Ovary (tissue), 3 donors: ENCODE measurements at regions not wholly inside any gene's neighbourhood (a gene's known extent, or its start where the extent isn't known, plus 50 kb on each side); places are given as distances from the start of the nearest gene placed in this dataset.

Experiments
- EP300 ChIP-seq: sonication (generic); formaldehyde crosslinking; IDR thresholded peaks from one replicate; pipeline ENCODE4 v1.6.1; 2017; ENCODE audit warnings: antibody characterized with exemption
- POLR2A ChIP-seq: fragments of 450-650 bp; IDR thresholded peaks from one replicate; pipeline ENCODE4 v1.6.1; 2017; ENCODE audit warnings: antibody characterized with exemption, mild to moderate bottlenecking, moderate library complexity
- TF ChIP-seq, protein P1 (sequence below), 3 donors: fragments of 450-650 bp in 2 of 3; fragments of 200-600 bp in 1 of 3; IDR thresholded peaks; one replicate each; pipeline versions ENCODE4 v1.5.1 to v1.8.0; 2016 to 2022; ENCODE audit warnings: antibody characterized with exemption in 3 of 3, mild to moderate bottlenecking in 1 of 3
- donor health status: DM: no; HTN: no; CAD: no.

DNA sequence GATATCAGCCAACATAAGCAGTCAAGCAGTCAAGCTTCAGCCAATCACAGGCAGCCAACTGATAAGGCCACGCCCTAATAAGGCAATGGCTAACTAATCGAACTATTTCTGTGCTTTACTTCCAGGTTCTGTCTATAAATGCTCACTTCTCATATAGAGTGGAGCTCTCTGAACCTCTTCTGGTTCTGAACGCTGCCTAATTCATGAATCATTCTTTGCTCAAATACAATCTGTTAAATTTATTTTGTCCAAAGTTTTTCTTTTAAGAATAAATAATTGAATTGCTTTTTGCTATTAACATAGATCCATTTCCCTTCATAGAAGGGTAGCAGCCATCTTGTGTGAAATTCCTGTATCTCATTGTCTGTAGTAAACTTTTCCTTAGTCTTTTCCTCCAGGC, 97.9 kb upstream of the TMEM72 start:
- TF ChIP-seq POLR2A, result no peak
- TF ChIP-seq, protein P1, sequence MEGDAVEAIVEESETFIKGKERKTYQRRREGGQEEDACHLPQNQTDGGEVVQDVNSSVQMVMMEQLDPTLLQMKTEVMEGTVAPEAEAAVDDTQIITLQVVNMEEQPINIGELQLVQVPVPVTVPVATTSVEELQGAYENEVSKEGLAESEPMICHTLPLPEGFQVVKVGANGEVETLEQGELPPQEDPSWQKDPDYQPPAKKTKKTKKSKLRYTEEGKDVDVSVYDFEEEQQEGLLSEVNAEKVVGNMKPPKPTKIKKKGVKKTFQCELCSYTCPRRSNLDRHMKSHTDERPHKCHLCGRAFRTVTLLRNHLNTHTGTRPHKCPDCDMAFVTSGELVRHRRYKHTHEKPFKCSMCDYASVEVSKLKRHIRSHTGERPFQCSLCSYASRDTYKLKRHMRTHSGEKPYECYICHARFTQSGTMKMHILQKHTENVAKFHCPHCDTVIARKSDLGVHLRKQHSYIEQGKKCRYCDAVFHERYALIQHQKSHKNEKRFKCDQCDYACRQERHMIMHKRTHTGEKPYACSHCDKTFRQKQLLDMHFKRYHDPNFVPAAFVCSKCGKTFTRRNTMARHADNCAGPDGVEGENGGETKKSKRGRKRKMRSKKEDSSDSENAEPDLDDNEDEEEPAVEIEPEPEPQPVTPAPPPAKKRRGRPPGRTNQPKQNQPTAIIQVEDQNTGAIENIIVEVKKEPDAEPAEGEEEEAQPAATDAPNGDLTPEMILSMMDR (IDR thresholded peaks at IDR 0.05), result no peak
- no peak for TF ChIP-seq EP300
